Activated CD8-positive, alpha-beta T cell treated with anti-CD3 and anti-CD28 coated beads, Interleukin-2, amount 10 ng/mL, durations not matched to agents 7 days and 5 days (primary cell): ENCODE measurements at regions not wholly inside any gene's neighbourhood (a gene's known extent, or its start where the extent isn't known, plus 50 kb on each side); places are given as distances from the start of the nearest gene placed in this dataset.

Experiments used
- ATAC-seq: fragments of 150-1000 bp; cut with Tn5 transposase; one replicate; pipeline ENCODE4 v1.10.0; 2021; ENCODE audit warnings: moderate library complexity
- CTCF ChIA-PET: fragments of 350-600 bp; sonication (Branson Sonifier 250); formaldehyde crosslinking; loops from one replicate; lab custom pipeline; 2021; ENCODE audit warnings: antibody characterized with exemption; lab: Charles Lee
- POLR2A ChIA-PET: fragments of 350-600 bp; sonication (Branson Sonifier 250); formaldehyde crosslinking; loops from one replicate; lab custom pipeline; 2021; ENCODE audit warnings: antibody characterized with exemption; lab: Charles Lee
- DNase-seq: peaks from one replicate; pipeline ENCODE4 v3.0.0-alpha.2; 2020
- H3K27ac Mint-ChIP-seq: one replicate; pipeline ENCODE4 v1.8.0; 2021; ENCODE audit warnings: mild to moderate bottlenecking, mixed read lengths
- H3K27me3 Mint-ChIP-seq: one replicate; pipeline ENCODE4 v1.8.0; 2021; ENCODE audit warnings: low read depth, mixed read lengths
- H3K36me3 Mint-ChIP-seq: one replicate; pipeline ENCODE4 v1.8.0; 2021; ENCODE audit warnings: low read depth, mixed read lengths
- H3K4me1 Mint-ChIP-seq: one replicate; pipeline ENCODE4 v1.8.0; 2021; ENCODE audit warnings: low read depth, mixed read lengths
- H3K4me3 Mint-ChIP-seq: one replicate; pipeline ENCODE4 v1.8.0; 2021; ENCODE audit warnings: mild to moderate bottlenecking, mixed read lengths
- H3K9me3 Mint-ChIP-seq: one replicate; pipeline ENCODE4 v1.8.0; 2022; ENCODE audit warnings: mixed read lengths; ENCODE audit not compliant: insufficient read depth

GRCh38 chr14:61847861-61848260 is 85.6 kb downstream of the SNAPC1 start:
- H3K27me3 Mint-ChIP-seq: peaks cover 27% of the 10 kb centered on the region
- CTCF ChIA-PET: no interaction called here
- no peak for DNase-seq
- H3K4me1 Mint-ChIP-seq: no peaks in the 10 kb centered on the region
- H3K4me3 Mint-ChIP-seq: no peak overlapping the region
- H3K27ac Mint-ChIP-seq: no peak overlapping the region
- H3K9me3 Mint-ChIP-seq: no peaks in the 10 kb centered on the region
- no peak for ATAC-seq
- no peaks in the 10 kb centered on the region for H3K36me3 Mint-ChIP-seq
- POLR2A ChIA-PET: no interaction called here

- no peaks in the 10 kb centered on the region for H3K36me3 Mint-ChIP-seq
- ATAC-seq (no peak), DNase-seq (no peak)
- POLR2A ChIA-PET: no interaction called here
- H3K27ac Mint-ChIP-seq: no peak overlapping the region
- peaks cover 42% of the 10 kb centered on the region for H3K27me3 Mint-ChIP-seq
- H3K4me1 Mint-ChIP-seq: no peaks in the 10 kb centered on the region
- no peaks in the 10 kb centered on the region for H3K9me3 Mint-ChIP-seq
- CTCF ChIA-PET: no interaction called here
- no peak overlapping the region for H3K4me3 Mint-ChIP-seq
Observed at GRCh38 chr14:61854898-61855297, 92.7 kb downstream of the SNAPC1 start.

- DNase-seq (peak; percentile 78), ATAC-seq (peak; percentile 92)
- ChIA-PET CTCF (interaction anchor here (0.6 to 3.1 kb wide), 15 partner anchors 8 to 292 kb away, joined by 3 to 15 read pairs (median 3); no protein-coding TSS in a partner anchor), POLR2A (no interaction called here)
- no peaks in the 10 kb centered on the region for H3K9me3 Mint-ChIP-seq
- H3K27me3 Mint-ChIP-seq: peaks cover 26% of the 10 kb centered on the region
- no peaks in the 10 kb centered on the region for H3K36me3 Mint-ChIP-seq
- no peaks in the 10 kb centered on the region for H3K4me1 Mint-ChIP-seq
- no peak overlapping the region for H3K27ac Mint-ChIP-seq
- H3K4me3 Mint-ChIP-seq: no peak overlapping the region
Observed at GRCh38 chr14:61860294-61860918, 98.2 kb downstream of the SNAPC1 start.

- ChIA-PET CTCF (interaction anchor here (1.0 to 3.1 kb wide), 7 partner anchors 16 to 291 kb away, joined by 3 to 15 read pairs (median 5); no protein-coding TSS in a partner anchor), POLR2A (no interaction called here)
- H3K36me3 Mint-ChIP-seq: no peaks in the 10 kb centered on the region
- H3K9me3 Mint-ChIP-seq: no peaks in the 10 kb centered on the region
- no peak overlapping the region for H3K4me3 Mint-ChIP-seq
- DNase-seq (no peak), ATAC-seq (no peak)
- H3K27me3 Mint-ChIP-seq: peaks cover 22% of the 10 kb centered on the region
- no peak overlapping the region for H3K27ac Mint-ChIP-seq
- H3K4me1 Mint-ChIP-seq: no peaks in the 10 kb centered on the region
Observed at GRCh38 chr14:61861320-61861865, 99.2 kb downstream of the SNAPC1 start.

GRCh38 chr14:61864329-61864898 is 102.2 kb downstream of the SNAPC1 start:
- ChIA-PET POLR2A (no interaction called here), CTCF (interaction anchor here (0.7 kb wide), 1 partner anchor 57 kb away, joined by 3 read pairs; no protein-coding TSS in a partner anchor)
- H3K27ac Mint-ChIP-seq: no peak overlapping the region
- no peaks in the 10 kb centered on the region for H3K9me3 Mint-ChIP-seq
- H3K36me3 Mint-ChIP-seq: no peaks in the 10 kb centered on the region
- H3K4me3 Mint-ChIP-seq: no peak overlapping the region
- DNase-seq (no peak), ATAC-seq (no peak)
- H3K27me3 Mint-ChIP-seq: peaks cover 18% of the 10 kb centered on the region
- peaks cover 10% of the 10 kb centered on the region for H3K4me1 Mint-ChIP-seq

- no peak overlapping the region for H3K4me3 Mint-ChIP-seq
- H3K9me3 Mint-ChIP-seq: peaks cover 14% of the 10 kb centered on the region
- H3K4me1 Mint-ChIP-seq: peaks cover 10% of the 10 kb centered on the region
- ATAC-seq: no peak
- H3K36me3 Mint-ChIP-seq: no peaks in the 10 kb centered on the region
- CTCF ChIA-PET: no interaction called here
- no peak overlapping the region for H3K27ac Mint-ChIP-seq
- peaks cover 28% of the 10 kb centered on the region for H3K27me3 Mint-ChIP-seq
- POLR2A ChIA-PET: interaction anchor here (0.6 to 1.0 kb wide), 2 partner anchors 22 to 1361 kb away, joined by 3 read pairs; no protein-coding TSS in a partner anchor
- no peak for DNase-seq
Observed at GRCh38 chr14:61866932-61867920, 105.0 kb downstream of the SNAPC1 start.

- Mint-ChIP-seq H3K9me3 (peaks cover 14% of the 10 kb centered on the region), H3K36me3 (no peaks in the 10 kb centered on the region), H3K27ac (no peak overlapping the region), H3K4me1 (peaks cover 10% of the 10 kb centered on the region), H3K27me3 (peaks cover 32% of the 10 kb centered on the region), H3K4me3 (no peak overlapping the region)
- ATAC-seq (no peak), DNase-seq (no peak)
- POLR2A ChIA-PET: no interaction called here
- CTCF ChIA-PET: interaction anchor here (0.9 kb wide), 1 partner anchor 8 kb away, joined by 3 read pairs; no protein-coding TSS in a partner anchor
Observed at GRCh38 chr14:61868846-61869245, 106.6 kb downstream of the SNAPC1 start.

- ChIA-PET POLR2A (no interaction called here), CTCF (no interaction called here)
- ATAC-seq (no peak), DNase-seq (no peak)
- Mint-ChIP-seq H3K4me3 (no peak overlapping the region), H3K27ac (no peak overlapping the region), H3K36me3 (no peaks in the 10 kb centered on the region), H3K27me3 (peaks cover 36% of the 10 kb centered on the region), H3K9me3 (peaks cover 14% of the 10 kb centered on the region), H3K4me1 (peaks cover 10% of the 10 kb centered on the region)
Observed at GRCh38 chr14:61870163-61870562, 107.9 kb downstream of the SNAPC1 start.

- POLR2A ChIA-PET: no interaction called here
- Mint-ChIP-seq H3K27ac (no peak overlapping the region), H3K27me3 (peaks cover 44% of the 10 kb centered on the region), H3K4me3 (no peak overlapping the region), H3K4me1 (peaks cover 5% of the 10 kb centered on the region), H3K9me3 (peaks cover 14% of the 10 kb centered on the region), H3K36me3 (no peaks in the 10 kb centered on the region)
- DNase-seq: no peak
- ATAC-seq: no peak
- CTCF ChIA-PET: no interaction called here
Observed at GRCh38 chr14:61872452-61872851, 110.2 kb downstream of the SNAPC1 start.

- Mint-ChIP-seq H3K4me3 (no peak overlapping the region), H3K36me3 (no peaks in the 10 kb centered on the region), H3K27ac (no peak overlapping the region), H3K4me1 (no peaks in the 10 kb centered on the region), H3K9me3 (peaks cover 9% of the 10 kb centered on the region), H3K27me3 (peaks cover 53% of the 10 kb centered on the region)
- DNase-seq: no peak
- ChIA-PET CTCF (no interaction called here), POLR2A (no interaction called here)
- no peak for ATAC-seq
Observed at GRCh38 chr14:61875483-61875882, 113.3 kb downstream of the SNAPC1 start.

GRCh38 chr14:61876362-61877034 is 114.3 kb downstream of the SNAPC1 start:
- no peaks in the 10 kb centered on the region for H3K36me3 Mint-ChIP-seq
- ChIA-PET POLR2A (no interaction called here), CTCF (interaction anchor here (1.0 kb wide), 1 partner anchor 16 kb away, joined by 3 read pairs; no protein-coding TSS in a partner anchor)
- DNase-seq: no peak
- no peak overlapping the region for H3K27ac Mint-ChIP-seq
- peaks cover 58% of the 10 kb centered on the region for H3K27me3 Mint-ChIP-seq
- H3K4me1 Mint-ChIP-seq: no peaks in the 10 kb centered on the region
- no peak overlapping the region for H3K4me3 Mint-ChIP-seq
- H3K9me3 Mint-ChIP-seq: no peaks in the 10 kb centered on the region
- ATAC-seq: no peak
